Neural crest cell (in vitro differentiated cells): ENCODE measurements at regions not wholly inside any gene's neighbourhood (a gene's known extent, or its start where the extent isn't known, plus 50 kb on each side); places are given as distances from the start of the nearest gene placed in this dataset.

Source experiments
- DNase-seq: peaks from one replicate; pipeline ENCODE4 v3.0.0; 2021; ENCODE audit warnings: low read depth, mixed read lengths, low spot score
- H3K27ac Mint-ChIP-seq: one replicate; pipeline ENCODE4 v1.8.0; 2021; ENCODE audit warnings: mild to moderate bottlenecking, mixed read lengths; ENCODE audit not compliant: unreplicated experiment
- H3K27me3 Mint-ChIP-seq: 2 replicates; pipeline ENCODE4 v1.8.0; 2021; ENCODE audit warnings: low read depth, mild to moderate bottlenecking, mixed read lengths
- H3K36me3 Mint-ChIP-seq: 2 replicates; pipeline ENCODE4 v1.8.0; 2021; ENCODE audit warnings: low read depth, mild to moderate bottlenecking, mixed read lengths
- H3K4me1 Mint-ChIP-seq: 2 replicates; pipeline ENCODE4 v1.8.0; 2021; ENCODE audit warnings: mixed read lengths
- H3K4me3 Mint-ChIP-seq: one replicate; pipeline ENCODE4 v1.8.0; 2021; ENCODE audit warnings: mild to moderate bottlenecking, mixed read lengths
- H3K9me3 Mint-ChIP-seq: 2 replicates; pipeline ENCODE4 v1.8.0; 2021; ENCODE audit warnings: mixed read lengths
- CTCF ChIP-seq: fragments of 200-600 bp; sonication (generic); conservative IDR thresholded peaks from 2 replicates; pipeline ENCODE4 v1.5.0; 2021; ENCODE audit warnings: antibody characterized with exemption, mild to moderate bottlenecking

- H3K27ac Mint-ChIP-seq = no peak overlapping the region
- peaks cover 3% of the 10 kb centered on the region for H3K9me3 Mint-ChIP-seq
- TF ChIP-seq CTCF = no peak
- H3K27me3 Mint-ChIP-seq = no peaks in the 10 kb centered on the region
- no peak overlapping the region for H3K4me3 Mint-ChIP-seq
- DNase-seq = no peak
- H3K36me3 Mint-ChIP-seq = no peaks in the 10 kb centered on the region
- no peaks in the 10 kb centered on the region for H3K4me1 Mint-ChIP-seq
Observed at GRCh38 chr2:195404651-195405050, 252.4 kb upstream of the SLC39A10 start.

- Mint-ChIP-seq H3K4me3 (no peak overlapping the region), H3K4me1 (no peaks in the 10 kb centered on the region), H3K9me3 (no peaks in the 10 kb centered on the region), H3K36me3 (no peaks in the 10 kb centered on the region), H3K27me3 (no peaks in the 10 kb centered on the region), H3K27ac (no peak overlapping the region)
- no peak for TF ChIP-seq CTCF
- DNase-seq = no peak
Observed at GRCh38 chr2:195396479-195396878, 260.5 kb upstream of the SLC39A10 start.

- Mint-ChIP-seq H3K4me1 (peaks cover 5% of the 10 kb centered on the region), H3K27ac (no peak overlapping the region), H3K27me3 (no peaks in the 10 kb centered on the region)
Observed at GRCh38 chr2:195395362-195395761, 261.7 kb upstream of the SLC39A10 start.

GRCh38 chr2:195392446-195393336 lies 264.3 kb upstream of the SLC39A10 start:
- Mint-ChIP-seq H3K27me3 (no peaks in the 10 kb centered on the region), H3K9me3 (no peaks in the 10 kb centered on the region), H3K4me1 (peaks cover 5% of the 10 kb centered on the region), H3K27ac (no peak overlapping the region), H3K36me3 (no peaks in the 10 kb centered on the region), H3K4me3 (no peak overlapping the region)
- no peak for TF ChIP-seq CTCF
- DNase-seq = no peak

More at GRCh38 chr2:195395362-195395761, 261.7 kb upstream of the SLC39A10 start:
- H3K36me3 Mint-ChIP-seq = no peaks in the 10 kb centered on the region
- no peaks in the 10 kb centered on the region for H3K9me3 Mint-ChIP-seq
- no peak for DNase-seq
- H3K4me3 Mint-ChIP-seq = no peak overlapping the region
- no peak for TF ChIP-seq CTCF

- no peak for TF ChIP-seq CTCF
- Mint-ChIP-seq H3K27ac (no peak overlapping the region), H3K36me3 (no peaks in the 10 kb centered on the region), H3K4me1 (peaks cover 5% of the 10 kb centered on the region), H3K4me3 (no peak overlapping the region), H3K9me3 (no peaks in the 10 kb centered on the region), H3K27me3 (no peaks in the 10 kb centered on the region)
- no peak for DNase-seq
Observed at GRCh38 chr2:195390686-195391321, 266.2 kb upstream of the SLC39A10 start.
